Astrocyte of the hippocampus (primary cell): ENCODE measurements at regions not wholly inside any gene's neighbourhood (a gene's known extent, or its start where the extent isn't known, plus 50 kb on each side); places are given as distances from the start of the nearest gene placed in this dataset.

Source experiments
- DNase-seq: peaks from one replicate; pipeline ENCODE4 v3.0.0; 2011; ENCODE audit warnings: low read depth, low spot score

- DNase-seq, result no peak
Measured at GRCh38 chr16:52800432-52800831, 252.3 kb downstream of the CHD9NB start.

GRCh38 chr16:52799149-52799548 lies 252.2 kb upstream of the TOX3 start:
- no peak for DNase-seq

- DNase-seq, result peak; percentile 30
Measured at GRCh38 chr16:52787709-52788108, 240.8 kb upstream of the TOX3 start.

- no peak for DNase-seq
Measured at GRCh38 chr16:52786091-52786490, 239.1 kb upstream of the TOX3 start.

GRCh38 chr16:52785653-52786052 lies 238.7 kb upstream of the TOX3 start:
- DNase-seq, result no peak

GRCh38 chr16:52783616-52784015 lies 236.7 kb upstream of the TOX3 start:
- peak; percentile 33 for DNase-seq

- DNase-seq, result no peak
Measured at GRCh38 chr16:52781005-52781630, 234.2 kb upstream of the TOX3 start.

GRCh38 chr16:52773026-52773425 lies 226.1 kb upstream of the TOX3 start:
- DNase-seq, result no peak

- no peak for DNase-seq
Measured at GRCh38 chr16:52770828-52771227, 223.9 kb upstream of the TOX3 start.

GRCh38 chr16:52758473-52758855 lies 211.5 kb upstream of the TOX3 start:
- DNase-seq, result peak; percentile 50

GRCh38 chr16:52757746-52758472 lies 211.0 kb upstream of the TOX3 start:
- DNase-seq, result no peak

- DNase-seq, result no peak
Measured at GRCh38 chr16:52756812-52757517, 210.0 kb upstream of the TOX3 start.

- no peak for DNase-seq
Measured at GRCh38 chr16:52755396-52755795, 208.5 kb upstream of the TOX3 start.

- no peak for DNase-seq
Measured at GRCh38 chr16:52751035-52751434, 204.1 kb upstream of the TOX3 start.

- DNase-seq, result no peak
Measured at GRCh38 chr16:52748741-52749140, 201.8 kb upstream of the TOX3 start.

- peak; percentile 86 for DNase-seq
Measured at GRCh38 chr16:52747088-52747595, 200.2 kb upstream of the TOX3 start.

- DNase-seq, result no peak
Measured at GRCh38 chr16:52743707-52744106, 196.8 kb upstream of the TOX3 start.

GRCh38 chr16:52742608-52743170 lies 195.7 kb upstream of the TOX3 start:
- no peak for DNase-seq

GRCh38 chr16:52742052-52742451 lies 195.1 kb upstream of the TOX3 start:
- no peak for DNase-seq

GRCh38 chr16:52741351-52741750 lies 194.4 kb upstream of the TOX3 start:
- DNase-seq, result peak; percentile 71

GRCh38 chr16:52740766-52741165 lies 193.8 kb upstream of the TOX3 start:
- DNase-seq, result no peak

GRCh38 chr16:52740333-52740732 lies 193.4 kb upstream of the TOX3 start:
- no peak for DNase-seq
